ENCODE measurements at regions not wholly inside any gene's neighbourhood (a gene's known extent, or its start where the extent isn't known, plus 50 kb on each side); places are given as distances from the start of the nearest gene placed in this dataset.

GRCh38 chr5:7250611-7251010 lies 145.3 kb upstream of the ADCY2 start:
- POLR2A ChIA-PET (ENCODE audit: partially characterized antibody): no interaction called here

More at GRCh38 chr5:7250611-7251010, 145.3 kb upstream of the ADCY2 start:
- Histone ChIP-seq H3K79me1 (ENCODE audit: low read depth, low read length) (no peaks in the 10 kb centered on the region), H4K8ac (ENCODE audit: extremely low read depth, insufficient read depth, low read length) (no peak overlapping the region), H2AFZ (ENCODE audit: low read length) (no peak overlapping the region), H3K23me2 (ENCODE audit: low read depth, low read length) (no peaks in the 10 kb centered on the region), H3K4me2 (ENCODE audit: insufficient read depth in 1 of 2, low read depth in 2 of 2, low read length in 2 of 2) (no peak overlapping the region), H2BK20ac (ENCODE audit: low read length) (no peak overlapping the region), H3K27me3 (replicated peaks in 1 of 4; ENCODE audit: control insufficient read depth in 3 of 4, extremely low read depth in 1 of 4, insufficient read depth in 3 of 4, low read length in 3 of 4) (no peaks in the 10 kb centered on the region), H2AK5ac (ENCODE audit: low read depth, low read length) (no peak overlapping the region), H4K91ac (replicated peaks; ENCODE audit: insufficient read length, low read length) (no peak overlapping the region), H2BK12ac (ENCODE audit: low read depth, low read length) (no peak overlapping the region), H3K4ac (replicated peaks; ENCODE audit: insufficient read length, low read depth, low read length) (no peak overlapping the region), H2BK5ac (ENCODE audit: low read depth, low read length) (no peak overlapping the region), H2BK15ac (ENCODE audit: low read length) (no peak overlapping the region), H3K79me2 (ENCODE audit: control insufficient read depth in 1 of 2, insufficient read depth in 2 of 2, low read length in 2 of 2) (no peaks in the 10 kb centered on the region), H3K23ac (ENCODE audit: insufficient read length) (no peak overlapping the region), H3K18ac (ENCODE audit: extremely low read depth, low read length) (no peak overlapping the region), H3K36me3 (ENCODE audit: control insufficient read depth in 2 of 4, insufficient read depth in 4 of 4, low read length in 3 of 4) (no peaks in the 10 kb centered on the region), H3K9ac (replicated peaks in 1 of 4; ENCODE audit: extremely low read depth in 1 of 4, low read depth in 3 of 4, low read length in 3 of 4) (no peak overlapping the region), H2BK120ac (replicated peaks; ENCODE audit: low read depth, low read length) (no peak overlapping the region), H3K14ac (ENCODE audit: insufficient read length) (no peak overlapping the region), H4K5ac (ENCODE audit: insufficient read length, low read depth, low read length) (no peak overlapping the region), H4K20me1 (replicated peaks in 1 of 2; ENCODE audit: control insufficient read depth in 1 of 2, insufficient read depth in 2 of 2, low read length in 2 of 2) (no peaks in the 10 kb centered on the region), H3K4me3 (ENCODE audit: extremely low read depth in 1 of 4, insufficient read depth in 2 of 4, low read depth in 3 of 4, low read length in 4 of 4) (no peak overlapping the region), H3K9me3 (ENCODE audit: insufficient read depth in 2 of 2, low read depth in 1 of 2, low read length in 1 of 2) (no peaks in the 10 kb centered on the region), H3K4me1 (replicated peaks in 1 of 4; ENCODE audit: control insufficient read depth in 3 of 4, insufficient read depth in 4 of 4, low read length in 3 of 4) (no peaks in the 10 kb centered on the region), H3K56ac (replicated peaks; ENCODE audit: insufficient read length, low read depth, low read length) (no peak overlapping the region), H3K27ac (ENCODE audit: low read depth, low read length) (no peak overlapping the region)
- FAIRE-seq (no peak), DNase-seq (ENCODE audit: low read depth in 1 of 2, low spot score in 2 of 2) (no peak)
- 94% methylated on average over 3 of the region's 3 CpGs; no CpG with 5 or more reads in 1 of the 2 experiments for WGBS, 2 experiments (ENCODE audit: extremely low coverage in 1 of 2, insufficient coverage in 1 of 2, insufficient read length in 1 of 2, insufficient replicate concordance in 2 of 2, low coverage in 1 of 2, low lambda C conversion rate in 2 of 2, missing lambda C conversion rate in 1 of 2)
- TF ChIP-seq, protein P1, sequence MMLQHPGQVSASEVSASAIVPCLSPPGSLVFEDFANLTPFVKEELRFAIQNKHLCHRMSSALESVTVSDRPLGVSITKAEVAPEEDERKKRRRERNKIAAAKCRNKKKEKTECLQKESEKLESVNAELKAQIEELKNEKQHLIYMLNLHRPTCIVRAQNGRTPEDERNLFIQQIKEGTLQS (IDR thresholded peaks at IDR 0.05; ENCODE audit: insufficient read depth, low read depth, low read length): no peak
- TF ChIP-seq RAD21 (IDR thresholded peaks at IDR 0.05 in 1 of 2, conservative IDR thresholded peaks at IDR 0.05 in 1 of 2; ENCODE audit: low read depth in 2 of 2, low read length in 2 of 2) (no peak), MAFK (IDR thresholded peaks at IDR 0.05; ENCODE audit: low read depth, low read length) (no peak), SP2 (IDR thresholded peaks at IDR 0.05; ENCODE audit: low read length) (no peak), SIRT6 (IDR thresholded peaks at IDR 0.05; ENCODE audit: low read length) (no peak), TCF12 (IDR thresholded peaks at IDR 0.05; ENCODE audit: low read depth, low read length) (no peak)
- CTCF ChIA-PET (ENCODE audit: partially characterized antibody): interaction anchor here (1.5 to 4.4 kb wide), 2 partner anchors 10 to 172 kb away, joined by 7 to 15 read pairs; no protein-coding TSS in a partner anchor

All from H1 (cell line).